ENCODE measurements at regions not wholly inside any gene's neighbourhood (a gene's known extent, or its start where the extent isn't known, plus 50 kb on each side); places are given as distances from the start of the nearest gene placed in this dataset.

GRCh38 chr6:134495890-134496248 lies 178.0 kb upstream of the SGK1 start:
- DNase-seq (ENCODE audit: low read depth) = no peak

- no peak for DNase-seq (ENCODE audit: low read depth)
Measured at GRCh38 chr6:134495203-134495889, 177.4 kb upstream of the SGK1 start.

GRCh38 chr6:134493789-134494188 lies 175.9 kb upstream of the SGK1 start:
- DNase-seq (ENCODE audit: low read depth) = no peak

GRCh38 chr6:134491477-134491876 lies 173.6 kb upstream of the SGK1 start:
- DNase-seq (ENCODE audit: low read depth) = no peak

- no peak for DNase-seq (ENCODE audit: low read depth)
Measured at GRCh38 chr6:134482593-134483270, 164.8 kb upstream of the SGK1 start.

GRCh38 chr6:134481966-134482365 lies 164.1 kb upstream of the SGK1 start:
- DNase-seq (ENCODE audit: low read depth) = no peak

GRCh38 chr6:134480593-134480992 lies 162.7 kb upstream of the SGK1 start:
- DNase-seq (ENCODE audit: low read depth) = no peak

GRCh38 chr6:134478764-134479399 lies 161.0 kb upstream of the SGK1 start:
- no peak for DNase-seq (ENCODE audit: low read depth)

- DNase-seq (ENCODE audit: low read depth) = no peak
Measured at GRCh38 chr6:134477991-134478635, 160.2 kb upstream of the SGK1 start.

GRCh38 chr6:134474955-134475354 lies 157.0 kb upstream of the SGK1 start:
- DNase-seq (ENCODE audit: low read depth) = no peak

- no peak for DNase-seq (ENCODE audit: low read depth)
Measured at GRCh38 chr6:134472661-134473060, 154.7 kb upstream of the SGK1 start.

GRCh38 chr6:134472046-134472445 lies 154.1 kb upstream of the SGK1 start:
- no peak for DNase-seq (ENCODE audit: low read depth)

GRCh38 chr6:134470457-134470975 lies 152.6 kb upstream of the SGK1 start:
- no peak for DNase-seq (ENCODE audit: low read depth)

- no peak for DNase-seq (ENCODE audit: low read depth)
Measured at GRCh38 chr6:134469702-134470456, 152.0 kb upstream of the SGK1 start.

GRCh38 chr6:134468633-134469032 lies 150.7 kb upstream of the SGK1 start:
- DNase-seq (ENCODE audit: low read depth) = no peak

- DNase-seq (ENCODE audit: low read depth) = no peak
Measured at GRCh38 chr6:134467620-134468019, 149.7 kb upstream of the SGK1 start.

- DNase-seq (ENCODE audit: low read depth) = no peak
Measured at GRCh38 chr6:134466771-134467525, 149.0 kb upstream of the SGK1 start.

- no peak for DNase-seq (ENCODE audit: low read depth)
Measured at GRCh38 chr6:134464690-134465411, 146.9 kb upstream of the SGK1 start.

GRCh38 chr6:134458857-134459657 lies 141.1 kb upstream of the SGK1 start:
- no peak for DNase-seq (ENCODE audit: low read depth)

- no peak for DNase-seq (ENCODE audit: low read depth)
Measured at GRCh38 chr6:134457941-134458340, 140.0 kb upstream of the SGK1 start.
